HG03558 (cell line): ENCODE measurements at regions not wholly inside any gene's neighbourhood (a gene's known extent, or its start where the extent isn't known, plus 50 kb on each side); places are given as distances from the start of the nearest gene placed in this dataset.
"Not testable (repeated sequence)": the region's sequence is repeated elsewhere in the genome, so short reads cannot be mapped to it uniquely, and the experiment has no call there.

Source experiments
- ATAC-seq: cut with Tn5 transposase; IDR thresholded peaks from one replicate; pipeline ENCODE4 v1.9.1; 2021; ENCODE audit warnings: moderate number of reproducible peaks; ENCODE audit not compliant: unreplicated experiment; ENCODE audit errors: extremely low read depth

DNA sequence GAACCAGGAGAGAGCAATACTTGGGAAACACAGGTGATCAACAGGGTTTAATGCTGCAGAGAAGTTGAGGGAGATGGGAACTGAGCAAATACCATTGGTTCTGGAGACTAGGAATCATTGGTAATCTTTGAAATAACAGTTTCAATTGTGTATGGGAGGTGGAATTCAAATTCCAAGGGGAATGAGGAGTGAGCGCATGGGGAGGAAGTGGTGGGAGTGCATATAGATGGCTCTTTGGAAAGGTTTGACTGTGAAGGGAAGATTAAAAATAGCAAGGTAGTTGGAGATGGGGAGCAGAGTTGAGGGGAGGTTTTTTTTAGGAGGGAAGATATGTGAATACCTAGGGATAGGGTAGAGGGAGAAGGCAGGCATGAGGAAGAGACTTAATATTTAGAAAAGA lies 51.1 kb upstream of the ROPN1 start:
- ATAC-seq, result no peak

DNA sequence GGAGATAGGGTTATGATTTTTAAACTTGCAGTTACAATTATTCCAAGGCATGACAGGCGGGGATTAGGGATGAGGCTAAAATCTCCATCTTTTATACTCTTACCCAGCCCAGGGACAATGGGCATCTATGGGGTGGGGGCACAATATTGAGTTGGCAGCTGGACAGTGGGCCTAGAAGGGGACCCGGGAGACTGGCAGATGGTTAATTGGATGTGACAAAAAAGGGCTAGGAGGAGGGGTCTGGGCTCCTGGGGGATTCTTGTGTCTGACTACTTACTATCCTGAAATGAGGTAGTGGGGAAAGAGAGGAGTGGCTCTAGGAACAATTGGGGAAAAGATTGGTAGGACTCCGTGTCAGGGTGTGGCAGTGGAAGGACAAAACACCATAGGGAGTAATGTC lies 53.0 kb upstream of the ROPN1 start:
- ATAC-seq, result no peak

DNA sequence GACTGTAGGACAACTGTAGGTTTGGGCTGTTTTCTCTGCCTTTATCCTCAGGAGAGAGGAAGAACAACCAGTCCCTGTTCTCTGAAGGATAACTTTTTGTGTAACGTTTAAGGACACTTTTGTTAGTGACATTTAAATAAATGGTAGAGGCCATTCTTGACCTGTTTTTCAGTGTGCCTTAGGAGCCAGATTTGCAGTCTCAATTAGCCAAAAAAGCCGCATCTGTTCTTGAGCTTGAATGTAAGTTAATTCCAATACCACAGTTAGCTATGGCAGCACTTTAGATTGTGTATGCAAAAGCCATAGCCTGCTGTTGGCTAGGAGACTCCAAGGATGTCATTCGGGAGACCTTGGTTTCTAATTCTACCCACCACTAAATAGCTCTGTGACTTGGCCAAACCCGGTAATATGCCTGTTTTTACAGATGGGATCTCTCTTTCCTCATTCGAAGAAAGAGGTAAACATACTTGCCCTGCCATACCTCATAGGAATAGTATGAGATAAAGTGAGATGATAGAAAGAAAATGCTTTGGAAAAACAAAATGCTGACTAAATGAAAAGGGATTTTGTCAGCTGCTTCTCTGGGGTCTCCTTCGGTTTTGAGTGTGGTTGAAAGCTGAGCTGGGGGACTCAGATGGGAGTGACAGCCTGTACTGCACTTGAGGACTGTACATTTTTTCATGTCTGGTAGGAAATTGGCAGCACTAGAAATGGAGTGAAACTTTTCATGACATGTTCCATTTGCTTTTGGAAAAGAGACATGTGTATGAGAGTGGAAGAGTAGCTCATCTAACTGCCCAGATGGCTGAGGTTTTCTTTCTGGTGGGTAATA lies 57.3 kb upstream of the ROPN1 start:
- no peak for ATAC-seq

DNA sequence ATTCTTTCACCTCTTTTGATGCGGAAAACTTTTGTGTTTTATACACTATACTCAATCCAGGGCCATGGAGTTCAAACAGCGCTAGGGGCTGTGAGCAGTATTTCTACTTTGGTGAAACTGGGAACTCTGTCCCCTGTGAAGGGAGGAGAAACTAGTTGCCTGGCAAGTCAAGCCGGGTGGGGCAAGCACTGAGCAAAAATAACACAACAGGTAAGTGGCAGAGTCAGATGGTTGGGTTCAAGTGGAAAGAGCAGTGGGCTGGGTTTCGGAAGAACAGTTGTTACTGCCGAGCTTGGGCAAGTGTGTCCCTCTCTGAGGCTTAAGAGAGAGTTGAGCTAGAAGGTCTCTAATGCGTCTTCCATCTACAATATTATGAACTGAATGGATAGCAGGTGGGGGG lies 59.7 kb upstream of the ROPN1 start:
- no peak for ATAC-seq

DNA sequence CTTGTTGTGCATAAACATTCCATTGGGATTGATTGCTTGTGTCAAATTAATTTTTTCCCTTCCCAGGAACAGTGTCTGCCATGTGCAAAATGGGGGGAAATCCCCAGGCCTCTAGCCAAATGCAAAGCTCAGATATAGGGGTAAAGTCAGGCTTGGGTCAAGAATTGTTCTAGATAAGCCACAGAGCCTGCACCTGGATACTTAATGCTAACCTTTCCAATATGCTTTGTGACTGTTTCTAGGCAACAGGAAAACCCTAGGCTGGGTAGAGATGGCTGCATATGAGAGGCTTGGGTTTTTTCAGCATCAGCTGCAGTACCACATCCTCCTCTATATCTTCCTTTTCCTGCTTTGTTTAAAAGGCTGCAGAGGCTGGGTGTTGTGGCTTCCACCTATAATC lies 61.9 kb upstream of the ROPN1 start:
- ATAC-seq, result no peak

DNA sequence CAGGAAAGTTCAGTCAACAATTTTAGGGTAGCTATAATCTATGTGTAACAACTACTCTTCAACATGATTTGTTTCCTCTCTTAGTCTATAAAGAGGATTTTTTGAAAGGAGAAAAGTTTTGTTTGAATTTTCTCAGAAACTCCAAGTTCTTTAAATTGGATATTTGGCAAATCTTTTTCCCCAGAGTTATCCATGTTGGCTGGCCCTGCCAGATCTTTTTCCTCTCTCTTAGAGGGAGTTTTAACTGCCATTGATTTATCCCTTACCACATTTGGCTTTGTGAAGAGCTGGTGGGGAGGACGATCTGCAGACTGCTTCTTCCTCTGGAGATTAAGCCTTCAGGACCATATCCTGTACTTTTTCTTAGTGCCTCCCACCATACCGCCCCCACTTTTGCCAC lies 64.9 kb upstream of the ROPN1 start:
- ATAC-seq, result no peak

DNA sequence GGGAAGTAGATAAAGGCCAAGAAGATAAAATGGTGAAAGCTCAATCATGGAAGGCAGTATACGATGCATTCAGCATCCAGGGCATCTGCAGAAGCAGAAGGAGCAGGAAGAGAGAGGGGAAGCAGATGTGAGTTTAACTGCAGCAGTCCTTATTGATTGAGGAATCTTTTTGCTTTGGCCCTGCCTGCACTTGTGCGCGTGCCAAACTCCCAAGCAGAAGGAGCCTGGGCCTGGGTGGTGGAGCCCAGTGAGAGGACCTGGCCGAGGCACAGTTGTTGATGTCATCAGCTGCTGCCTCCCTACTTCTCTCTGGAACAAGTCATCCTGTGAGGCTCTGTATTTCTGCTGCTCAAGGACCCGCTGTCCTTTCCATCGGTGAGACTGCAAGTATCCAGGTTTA lies 65.5 kb upstream of the ROPN1 start:
- no peak for ATAC-seq

DNA sequence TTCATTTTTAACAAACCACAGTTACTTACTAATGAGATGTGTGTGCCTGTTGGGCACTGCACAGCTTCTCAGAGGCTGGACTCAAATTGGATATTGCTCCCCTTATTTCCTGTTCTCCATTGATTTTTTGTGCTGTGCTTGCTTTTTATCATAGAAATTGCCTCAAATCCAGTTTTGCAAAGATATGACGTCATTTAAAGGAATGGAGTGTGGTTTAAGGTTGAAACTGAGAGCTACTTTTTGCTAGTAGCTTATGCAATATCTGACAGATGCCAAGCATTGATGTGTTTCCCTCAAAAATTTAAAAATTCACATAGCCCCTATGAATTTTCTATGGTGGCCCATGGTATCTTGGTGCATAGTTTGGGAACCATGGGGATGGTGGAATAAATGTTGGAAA lies 67.7 kb upstream of the ROPN1 start:
- ATAC-seq, result no peak

DNA sequence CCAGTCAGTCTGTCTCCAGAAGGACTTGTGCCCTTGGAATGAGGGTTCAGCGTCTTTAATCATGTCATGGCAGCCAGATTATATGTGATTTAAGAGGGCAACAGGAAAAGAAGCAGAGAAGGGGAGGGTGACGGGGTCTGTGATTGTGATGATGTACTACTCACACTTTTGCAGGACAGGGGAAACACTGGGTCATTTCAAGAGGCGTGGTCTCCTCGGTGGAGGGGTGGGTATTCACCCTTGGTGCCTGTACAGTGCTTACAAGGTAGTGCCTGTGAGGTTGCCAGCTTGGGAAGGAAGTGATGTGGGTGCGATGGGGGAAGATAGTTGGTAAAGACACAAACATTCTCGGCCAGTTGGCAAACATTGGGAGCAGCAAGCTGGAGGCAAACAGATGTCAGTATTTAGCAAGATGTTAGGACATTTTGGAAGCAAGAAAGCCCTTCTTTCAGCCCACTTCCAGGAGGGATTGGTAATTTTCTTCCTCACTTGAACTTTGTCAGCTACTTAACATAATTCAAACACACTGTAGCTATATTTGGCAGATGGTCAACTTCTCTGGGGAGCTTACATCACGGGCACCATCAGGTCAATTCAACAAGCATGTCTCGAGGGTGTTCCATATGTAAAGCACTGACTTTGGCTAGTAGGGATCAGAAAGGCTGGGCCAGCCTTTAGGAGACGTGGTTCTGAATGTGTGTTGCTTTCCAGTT lies 71.4 kb upstream of the ROPN1 start:
- no peak for ATAC-seq

DNA sequence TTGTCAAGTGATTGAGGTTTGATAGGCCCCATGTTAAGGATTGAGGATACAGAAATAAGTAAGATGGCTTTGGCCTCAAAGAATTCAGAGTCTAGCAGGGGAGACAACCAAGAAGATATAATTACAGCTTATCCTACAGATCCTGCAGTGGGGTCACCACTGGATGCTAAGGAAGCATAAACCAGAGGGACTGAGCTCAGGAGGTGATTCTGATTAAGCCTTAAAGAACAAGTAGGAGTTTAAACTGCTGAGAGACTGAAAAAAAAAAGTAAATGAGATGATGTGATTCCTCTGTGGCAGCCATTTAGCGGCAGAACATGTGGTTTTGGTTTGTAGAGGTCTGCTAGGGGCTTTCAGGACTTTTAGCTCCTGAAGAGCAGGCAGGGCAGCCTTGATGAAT lies 72.1 kb upstream of the ROPN1 start:
- ATAC-seq, result no peak

DNA sequence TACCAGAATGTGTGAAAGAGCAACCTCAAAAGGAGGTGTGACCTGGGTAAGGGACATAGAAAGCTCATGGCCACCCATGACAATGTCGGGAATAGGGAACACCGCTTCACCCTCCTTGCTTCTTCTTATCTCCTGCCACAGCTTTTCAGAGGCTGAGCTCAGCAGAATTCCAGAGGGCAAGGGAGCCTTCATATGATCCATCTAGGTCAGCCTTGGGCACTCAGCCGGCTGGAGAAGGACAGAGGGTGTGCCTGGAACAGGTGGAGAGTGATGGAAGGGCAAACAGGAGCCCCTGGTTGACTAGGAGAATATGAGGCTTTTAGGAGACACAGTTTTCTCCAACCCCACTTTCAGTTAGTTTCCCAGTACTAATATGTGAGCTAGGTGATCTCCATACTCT lies 74.6 kb upstream of the ROPN1 start:
- not testable (repeated sequence) for ATAC-seq

DNA sequence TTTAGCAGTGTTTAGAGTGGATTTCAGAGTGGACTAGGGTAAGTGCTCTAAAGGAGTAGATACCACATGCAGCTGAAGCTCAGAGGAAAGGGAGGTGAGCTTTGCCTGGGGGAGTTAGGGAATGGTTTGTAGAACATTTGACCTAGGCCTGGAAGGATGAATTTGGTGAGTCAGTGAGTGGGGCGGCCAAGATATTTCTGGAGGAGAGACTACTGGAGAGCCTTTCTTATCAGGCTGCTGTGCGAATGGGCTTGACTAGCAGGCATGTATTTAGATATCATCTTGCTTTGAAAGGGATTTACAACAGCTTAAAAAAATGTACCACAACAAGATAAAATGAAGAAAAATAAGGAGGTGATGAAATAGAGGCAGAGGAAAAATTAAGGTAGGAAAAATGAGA lies 77.8 kb upstream of the ROPN1 start:
- not testable (repeated sequence) for ATAC-seq

DNA sequence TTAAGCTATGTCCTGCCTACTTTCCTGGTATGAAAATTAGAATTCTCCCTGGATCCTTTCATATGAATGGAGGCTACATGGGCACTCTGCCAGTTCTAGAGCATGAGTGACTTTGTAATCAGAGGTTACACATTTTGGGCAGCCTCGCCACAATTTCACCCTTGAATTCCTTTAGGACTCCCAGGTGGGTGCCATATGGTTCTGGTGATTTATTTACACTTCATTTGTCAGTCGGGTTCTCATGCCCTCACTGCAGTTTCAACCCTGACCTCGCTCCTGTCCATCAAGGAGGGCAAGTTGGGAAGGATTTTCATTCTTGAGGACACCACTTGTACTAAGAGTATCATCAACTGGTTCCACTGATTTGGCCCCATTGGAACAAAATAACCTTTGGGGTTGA lies 83.2 kb upstream of the ROPN1 start:
- not testable (repeated sequence) for ATAC-seq

DNA sequence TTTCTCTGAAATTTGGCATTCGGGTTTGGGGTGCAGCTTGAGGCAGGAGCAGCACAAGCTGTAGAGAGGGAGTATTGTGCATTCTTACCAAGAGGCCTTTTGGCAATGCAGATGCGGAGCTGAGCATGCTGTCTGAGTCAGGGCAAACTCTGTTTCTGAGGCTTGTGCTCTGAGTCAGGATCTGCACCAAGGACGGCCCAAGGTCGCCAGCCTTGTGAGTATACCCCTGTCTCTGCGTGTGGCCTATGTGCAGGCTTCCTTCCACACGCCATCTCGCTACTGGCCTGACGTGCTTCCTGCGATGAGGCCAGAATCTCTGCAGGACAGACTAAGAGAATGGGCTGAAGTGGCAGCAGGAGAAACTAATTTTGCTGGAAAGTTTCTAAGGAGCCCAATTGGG lies 83.8 kb upstream of the ROPN1 start:
- ATAC-seq, result no peak

DNA sequence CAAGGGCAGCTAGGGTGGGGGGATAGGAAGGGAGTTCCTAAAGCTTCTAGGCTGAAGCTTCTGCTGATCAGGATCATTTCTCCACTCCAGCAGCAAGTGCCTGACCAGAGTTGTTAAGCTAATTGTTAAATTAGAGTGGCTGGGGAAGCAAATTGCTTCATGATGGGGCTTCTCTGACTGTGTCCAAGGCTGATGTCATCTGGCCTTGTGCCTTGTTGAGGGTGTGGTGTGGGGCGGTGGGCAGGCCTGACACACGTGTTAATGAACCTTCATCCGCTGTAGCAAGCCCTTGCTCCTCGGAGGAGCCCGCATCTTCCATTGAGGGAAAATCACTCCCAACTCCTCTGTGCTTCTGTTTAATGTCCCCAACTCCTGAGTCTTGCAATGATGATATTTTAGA lies 84.3 kb upstream of the ROPN1 start:
- ATAC-seq, result no peak

DNA sequence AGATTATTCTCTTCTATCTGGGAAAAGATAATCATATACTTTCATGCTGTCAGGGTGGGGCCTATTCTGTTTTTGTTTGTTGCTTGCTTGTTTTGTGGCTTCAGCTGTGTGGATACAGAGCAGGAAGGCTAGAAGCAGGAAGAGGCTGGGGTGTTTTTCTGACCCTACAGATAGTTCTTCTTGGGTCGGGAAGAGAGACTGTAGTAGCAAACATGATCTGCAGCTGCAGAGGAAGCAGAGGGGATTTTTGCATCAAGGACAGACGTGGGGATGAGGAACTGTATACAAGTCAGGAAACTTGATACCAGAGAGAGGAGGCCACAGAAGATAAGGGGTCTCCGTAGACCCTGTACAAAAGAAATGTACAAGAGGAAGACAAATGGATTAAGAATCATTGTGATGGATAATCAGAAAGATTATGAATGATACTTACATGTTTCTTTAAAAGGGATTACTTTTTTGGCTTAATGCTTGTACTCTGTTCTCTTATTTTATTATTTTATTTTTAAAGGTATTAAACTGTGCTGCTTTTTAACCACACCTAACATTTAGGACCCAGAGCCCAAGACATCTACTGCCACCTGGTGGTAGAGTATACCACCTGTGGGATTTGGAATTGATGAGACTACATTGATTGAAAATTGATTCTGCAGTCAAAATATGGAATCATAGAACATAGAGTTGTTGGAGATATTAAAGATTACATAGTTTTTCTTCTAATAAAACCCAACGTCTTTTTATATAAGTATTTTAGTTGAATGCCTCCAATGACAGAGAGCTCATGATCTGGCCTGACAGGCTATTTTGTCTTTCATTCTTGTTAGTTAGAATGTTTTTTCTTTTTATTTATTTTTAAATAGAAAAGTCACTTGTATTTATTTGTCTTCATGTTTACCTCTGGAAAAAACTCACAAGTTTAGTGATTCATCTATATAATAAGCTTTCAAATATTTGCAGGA lies 87.3 kb upstream of the ROPN1 start:
- no peak for ATAC-seq

DNA sequence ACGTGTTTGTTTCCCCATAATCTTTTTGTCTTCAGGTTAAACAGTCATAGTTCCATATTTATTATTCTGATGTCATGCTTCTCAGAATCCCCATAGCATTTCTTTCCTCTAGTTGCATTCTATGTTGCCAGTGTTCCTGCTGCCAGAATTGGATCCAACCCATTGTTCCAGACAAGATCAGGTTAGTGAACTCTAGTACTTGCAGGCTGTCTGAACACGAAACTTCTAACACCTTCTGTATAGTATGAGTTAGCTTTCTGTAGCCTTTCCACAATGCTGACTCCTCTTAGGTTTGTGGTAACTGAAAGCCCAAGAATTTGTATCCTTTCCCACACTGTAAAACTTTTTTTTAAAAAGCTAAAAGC lies 88.0 kb upstream of the ROPN1 start:
- ATAC-seq, result no peak

DNA sequence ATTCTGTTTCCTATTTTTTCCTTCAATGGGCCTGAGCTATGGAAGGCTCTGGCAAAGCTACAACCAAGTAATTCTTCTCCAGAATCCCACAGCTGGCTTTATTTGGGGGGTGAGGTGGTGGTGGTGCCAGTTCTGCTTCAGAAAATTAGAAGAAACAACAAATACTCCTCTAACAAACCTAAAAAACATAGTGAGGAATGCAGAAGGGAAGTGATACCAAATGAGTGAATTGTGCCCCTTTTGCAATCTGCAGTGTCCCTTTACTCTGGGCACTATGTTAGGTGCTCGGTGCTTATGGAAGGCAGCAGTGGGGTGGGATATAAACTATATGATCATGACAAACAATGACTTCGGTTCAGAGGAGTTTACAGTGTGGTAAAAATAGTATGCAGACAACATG lies 90.4 kb upstream of the ROPN1 start:
- no peak for ATAC-seq

DNA sequence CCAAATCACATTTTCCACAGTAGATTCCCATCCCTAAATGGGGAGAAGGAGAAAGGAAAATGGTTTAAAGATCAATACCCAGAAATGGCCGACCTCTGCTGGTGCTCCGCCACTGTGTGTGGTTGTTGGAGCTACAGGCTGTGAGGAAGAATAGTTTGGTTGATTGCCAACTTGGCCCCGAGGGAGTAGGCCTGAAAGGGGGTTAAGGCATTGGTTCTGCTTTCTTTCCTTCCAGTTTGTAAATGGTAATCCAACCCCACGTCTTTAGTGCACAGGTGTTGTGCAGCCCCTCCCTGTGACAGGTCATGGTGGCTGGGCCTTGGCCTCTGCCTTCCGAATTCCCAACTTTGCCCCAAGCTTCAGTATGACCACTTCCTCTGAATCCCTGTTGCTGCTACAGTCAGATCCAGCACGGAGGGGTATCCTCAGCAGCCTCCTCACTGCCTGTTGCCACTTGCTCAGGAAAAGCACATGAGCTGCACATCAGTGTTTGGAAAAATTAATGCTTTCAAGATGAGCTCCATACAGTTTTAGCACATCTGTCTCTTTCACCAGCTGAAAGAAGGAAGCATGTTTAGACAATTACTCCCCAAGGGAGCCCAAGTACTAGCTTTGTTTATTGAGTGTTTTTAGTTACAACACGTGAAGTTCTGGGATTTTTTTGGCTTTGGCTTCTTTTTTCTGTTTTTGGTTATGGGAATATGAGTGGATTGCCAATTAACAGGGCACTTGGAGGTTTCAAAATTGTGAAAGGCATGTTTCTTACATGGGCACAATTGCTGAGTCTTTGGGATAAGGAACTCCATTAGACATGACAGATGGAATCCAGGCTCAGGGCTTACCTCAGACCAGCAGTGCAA lies 92.3 kb upstream of the ROPN1 start:
- no peak for ATAC-seq

DNA sequence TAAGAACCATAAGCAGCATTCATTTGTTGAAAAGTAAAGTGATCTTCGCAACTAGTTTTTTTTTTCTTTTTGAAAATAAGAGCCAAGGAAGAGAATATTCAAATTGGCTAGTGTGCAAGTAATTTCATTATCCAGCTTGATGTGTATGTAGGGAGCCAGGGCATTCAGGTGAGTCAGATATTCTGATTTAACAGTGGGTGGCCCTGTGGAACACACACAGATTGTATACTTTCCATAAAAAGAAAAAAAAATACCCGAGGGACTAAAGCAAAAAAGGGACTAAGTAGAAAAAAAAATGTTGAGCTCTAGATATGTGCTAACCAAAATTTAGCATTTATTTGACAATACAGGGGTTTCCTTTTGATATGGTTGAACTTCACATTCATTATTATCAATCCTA lies 96.9 kb upstream of the ROPN1 start:
- no peak for ATAC-seq
